SK-N-SH (cell line): ENCODE measurements at regions not wholly inside any gene's neighbourhood (a gene's known extent, or its start where the extent isn't known, plus 50 kb on each side); places are given as distances from the start of the nearest gene placed in this dataset.

Experiments used
- CTCF ChIA-PET: fragments of 300-600, 350-600 bp; formaldehyde crosslinking; extraction: SDS; loops from one replicate; lab custom pipeline; 2021; lab: Yijun Ruan, JAX
- POLR2A ChIA-PET: fragments of 350-600 bp; sonication (Branson Sonifier 250); formaldehyde crosslinking; extraction: SDS; loops from one replicate; lab custom pipeline; 2020; ENCODE audit warnings: antibody characterized with exemption, inconsistent platforms; lab: Yijun Ruan, JAX
- DNase-seq: peaks from one replicate; pipeline ENCODE4 v3.0.0; 2012
- H2AFZ ChIP-seq: fragments of 200-600 bp; sonication (generic); 2 replicates; pipeline ENCODE4 v1.8.1; 2016; ENCODE audit warnings: antibody characterized with exemption, mild to moderate bottlenecking, low read depth
- H3F3A ChIP-seq: fragments of 200-600 bp; sonication (generic); replicated peaks from 2 replicates; pipeline ENCODE3; 2016; ENCODE audit warnings: antibody characterized with exemption, mild to moderate bottlenecking; ENCODE audit not compliant: insufficient read depth
- H3K27ac ChIP-seq, 2 experiments: fragments of 200-500 bp in 1 of 2; fragments of 200-600 bp in 1 of 2; sonication (Bioruptor generic) in 1 of 2; sonication (generic), shearing (Covaris generic) in 1 of 2; 2 replicates each; pipeline versions ENCODE4 v1.5.1 to v1.6.1; 2014 to 2016; ENCODE audit warnings: low read depth in 2 of 2, inconsistent platforms in 1 of 2, low read length in 1 of 2, mild to moderate bottlenecking in 1 of 2, mixed read lengths in 1 of 2
- H3K27me3 ChIP-seq: fragments of 200-600 bp; sonication (generic), shearing (Covaris generic); 2 replicates; pipeline ENCODE4 v1.6.1; 2016; ENCODE audit warnings: mixed run types; ENCODE audit not compliant: insufficient read depth
- H3K36me3 ChIP-seq, 2 experiments: fragments of 200-500 bp in 1 of 2; fragments of 200-600 bp in 1 of 2; sonication (Bioruptor generic) in 1 of 2; sonication (generic) in 1 of 2; replicated peaks in 1 of 2; 2 replicates each; pipeline versions ENCODE3 to v1.5.1; 2014 to 2016; ENCODE audit warnings: low read length in 1 of 2, mild to moderate bottlenecking in 1 of 2; ENCODE audit not compliant: insufficient read depth in 2 of 2, control insufficient read depth in 1 of 2
- H3K4me1 ChIP-seq, 2 experiments: fragments of 200-500 bp in 1 of 2; fragments of 200-600 bp in 1 of 2; sonication (Bioruptor generic) in 1 of 2; sonication (generic), shearing (Covaris generic) in 1 of 2; 2 replicates each; pipeline versions ENCODE4 v1.5.1 to v1.6.1; 2014 to 2016; ENCODE audit warnings: low read depth in 1 of 2, low read length in 1 of 2, mixed run types in 1 of 2; ENCODE audit not compliant: insufficient read depth in 2 of 2, control insufficient read depth in 1 of 2
- H3K4me2 ChIP-seq: fragments of 200-600 bp; sonication (generic), shearing (Covaris generic); 2 replicates; pipeline ENCODE4 v1.6.1; 2017; ENCODE audit warnings: mixed run types
- H3K4me3 ChIP-seq, 2 experiments: fragments of 200-500 bp in 1 of 2; fragments of 200-600 bp in 1 of 2; sonication (Bioruptor generic) in 1 of 2; sonication (generic), shearing (Covaris generic) in 1 of 2; 2 replicates each; pipeline versions ENCODE4 v1.5.1 to v1.8.1; 2014 to 2016; ENCODE audit warnings: low read depth in 2 of 2, inconsistent platforms in 1 of 2, low read length in 1 of 2, mild to moderate bottlenecking in 1 of 2, mixed read lengths in 1 of 2, moderate library complexity in 1 of 2
- H3K79me2 ChIP-seq: fragments of 200-600 bp; sonication (generic); 2 replicates; pipeline ENCODE4 v1.8.1; 2017; ENCODE audit warnings: mild to moderate bottlenecking; ENCODE audit not compliant: insufficient read depth
- H3K9ac ChIP-seq: fragments of 200-600 bp; sonication (generic); 2 replicates; pipeline ENCODE4 v1.6.1; 2017; ENCODE audit warnings: mixed run types
- H3K9me2 ChIP-seq: fragments of 200-600 bp; sonication (generic); 2 replicates; pipeline ENCODE4 v1.6.1; 2017; ENCODE audit warnings: mixed run types
- H3K9me3 ChIP-seq: fragments of 200-600 bp; sonication (generic); 2 replicates; pipeline ENCODE4 v1.6.1; 2017; ENCODE audit warnings: mixed run types, mild to moderate bottlenecking, moderate library complexity
- H4K20me1 ChIP-seq: fragments of 200-600 bp; sonication (generic); 2 replicates; pipeline ENCODE4 v1.6.1; 2017; ENCODE audit warnings: mild to moderate bottlenecking, mixed run types; ENCODE audit not compliant: insufficient read depth
- CHD2 ChIP-seq: fragments of 150-350 bp; IDR thresholded peaks from 2 replicates; pipeline ENCODE4 v1.6.1; 2018; ENCODE audit warnings: low read length; ENCODE audit not compliant: partially characterized antibody
- EP300 ChIP-seq, 2 experiments: IDR thresholded peaks; 2 replicates each; pipeline versions ENCODE4 v1.4.0 to v1.6.1; 2012; ENCODE audit warnings: borderline replicate concordance in 1 of 2, low read depth in 1 of 2, low read length in 1 of 2
- EZH2phosphoT487 ChIP-seq: fragments of 200-600 bp; sonication (generic); IDR thresholded peaks from 2 replicates; pipeline ENCODE4 v1.6.1; 2017; ENCODE audit warnings: low read depth, mixed run types, mild to moderate bottlenecking, antibody characterized with exemption, moderate library complexity, borderline replicate concordance
- FOSL2 ChIP-seq: IDR thresholded peaks from 2 replicates; pipeline ENCODE4 v1.4.0; 2012; ENCODE audit warnings: low read depth, mild to moderate bottlenecking, moderate library complexity, borderline replicate concordance
- FOXJ3 ChIP-seq: sonication (generic); formaldehyde crosslinking; IDR thresholded peaks from 2 replicates; pipeline ENCODE4 v1.5.1; 2020; ENCODE audit warnings: mild to moderate bottlenecking, missing genetic modification reagents
- FOXM1 ChIP-seq: IDR thresholded peaks from 2 replicates; pipeline ENCODE4 v1.4.0; 2012; ENCODE audit warnings: low read depth, mild to moderate bottlenecking
- GABPA ChIP-seq: IDR thresholded peaks from 2 replicates; pipeline ENCODE4 v1.4.0; 2012; ENCODE audit warnings: low read depth, mild to moderate bottlenecking
- GATA2 ChIP-seq: sonication (generic); formaldehyde crosslinking; IDR thresholded peaks from 2 replicates; pipeline ENCODE4 v1.5.0; 2020; ENCODE audit warnings: mild to moderate bottlenecking, missing genetic modification reagents
- MEF2A ChIP-seq: IDR thresholded peaks from 2 replicates; pipeline ENCODE4 v1.4.0; 2012; ENCODE audit warnings: low read depth, borderline replicate concordance
- NFIC ChIP-seq: IDR thresholded peaks from 2 replicates; pipeline ENCODE4 v1.4.0; 2012; ENCODE audit warnings: borderline replicate concordance
- POLR2AphosphoS5 ChIP-seq: IDR thresholded peaks from 2 replicates; pipeline ENCODE4 v1.6.1; 2012; ENCODE audit warnings: low read depth, low read length
- RAD21 ChIP-seq: IDR thresholded peaks from 2 replicates; pipeline ENCODE4 v1.6.1; 2012; ENCODE audit warnings: mild to moderate bottlenecking, low read length
- RCOR1 ChIP-seq: fragments of 150-350 bp; IDR thresholded peaks from 2 replicates; pipeline ENCODE4 v1.6.1; 2017; ENCODE audit warnings: antibody characterized with exemption, low read length
- RFX5 ChIP-seq: IDR thresholded peaks from 2 replicates; pipeline ENCODE4 v1.6.1; 2012; ENCODE audit warnings: mild to moderate bottlenecking, improper control_type of control experiment, low read length
- RXRA ChIP-seq: IDR thresholded peaks from 2 replicates; pipeline ENCODE4 v1.4.0; 2012; ENCODE audit warnings: low read depth, mild to moderate bottlenecking, borderline replicate concordance
- SIN3A ChIP-seq: IDR thresholded peaks from 2 replicates; pipeline ENCODE4 v1.6.1; 2012; ENCODE audit warnings: low read depth, mild to moderate bottlenecking, low read length, moderate library complexity, borderline replicate concordance
- WGBS: methylation state at CpG from one replicate; pipeline ENCODE4 v1.1.6; 2017; ENCODE audit warnings: low lambda C conversion rate; 5-methylcytosine and 5-hydroxymethylcytosine counted together
- TF ChIP-seq, protein P1 (sequence below): fragments of 150-350 bp; IDR thresholded peaks from 2 replicates; pipeline ENCODE4 v1.6.1; 2016; ENCODE audit warnings: mild to moderate bottlenecking, low read depth, low read length
- TF ChIP-seq, protein P2 (sequence below): fragments of 200-600 bp; sonication (generic); IDR thresholded peaks from 2 replicates; pipeline ENCODE4 v1.6.1; 2017; ENCODE audit warnings: antibody characterized with exemption, mild to moderate bottlenecking, moderate library complexity
- TF ChIP-seq, protein P3 (sequence below): IDR thresholded peaks from 2 replicates; pipeline ENCODE4 v1.4.0; 2012; ENCODE audit warnings: low read depth, borderline replicate concordance
- TF ChIP-seq, protein P4 (sequence below): IDR thresholded peaks from 2 replicates; pipeline ENCODE4 v1.4.0; 2012; ENCODE audit warnings: low read depth, borderline replicate concordance
- TF ChIP-seq, protein P5 (sequence below): IDR thresholded peaks from 2 replicates; pipeline ENCODE4; 2012

DNA sequence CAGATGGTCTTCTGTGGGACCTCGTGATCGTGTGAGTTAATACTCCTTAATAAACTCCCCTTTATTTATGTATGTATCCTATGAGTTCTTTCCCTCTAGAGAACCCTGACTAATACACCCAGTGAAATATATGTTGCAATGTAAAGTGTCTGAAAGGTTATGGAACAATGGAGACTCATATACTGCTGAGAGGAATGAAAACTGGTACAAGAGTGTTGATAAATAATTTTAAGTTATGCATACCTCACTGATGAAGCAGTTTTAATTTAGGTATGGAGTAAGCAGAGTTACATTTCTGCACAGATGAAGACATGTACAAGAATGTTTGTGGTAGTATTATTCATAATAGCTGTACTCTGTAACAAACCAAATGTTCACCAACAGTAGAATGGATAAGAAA lies 438.3 kb downstream of the TAF11L14 start:
- no peaks in the 10 kb centered on the region for H3K9me2 ChIP-seq
- TF ChIP-seq RCOR1 (no peak), SIN3A (no peak), EZH2phosphoT487 (no peak), POLR2AphosphoS5 (no peak), EP300 (IDR thresholded peaks at IDR 0.05; ENCODE audit: borderline replicate concordance in 1 of 2, low read depth in 1 of 2, low read length in 1 of 2) (no peak), FOXJ3 (CRISPR knock-in tag) (no peak), RXRA (no peak), NFIC (no peak), GABPA (no peak), GATA2 (CRISPR knock-in tag) (no peak), RAD21 (no peak), RFX5 (no peak)
- TF ChIP-seq, protein P1, sequence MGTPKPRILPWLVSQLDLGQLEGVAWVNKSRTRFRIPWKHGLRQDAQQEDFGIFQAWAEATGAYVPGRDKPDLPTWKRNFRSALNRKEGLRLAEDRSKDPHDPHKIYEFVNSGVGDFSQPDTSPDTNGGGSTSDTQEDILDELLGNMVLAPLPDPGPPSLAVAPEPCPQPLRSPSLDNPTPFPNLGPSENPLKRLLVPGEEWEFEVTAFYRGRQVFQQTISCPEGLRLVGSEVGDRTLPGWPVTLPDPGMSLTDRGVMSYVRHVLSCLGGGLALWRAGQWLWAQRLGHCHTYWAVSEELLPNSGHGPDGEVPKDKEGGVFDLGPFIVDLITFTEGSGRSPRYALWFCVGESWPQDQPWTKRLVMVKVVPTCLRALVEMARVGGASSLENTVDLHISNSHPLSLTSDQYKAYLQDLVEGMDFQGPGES, result no peak
- TF ChIP-seq, protein P2, sequence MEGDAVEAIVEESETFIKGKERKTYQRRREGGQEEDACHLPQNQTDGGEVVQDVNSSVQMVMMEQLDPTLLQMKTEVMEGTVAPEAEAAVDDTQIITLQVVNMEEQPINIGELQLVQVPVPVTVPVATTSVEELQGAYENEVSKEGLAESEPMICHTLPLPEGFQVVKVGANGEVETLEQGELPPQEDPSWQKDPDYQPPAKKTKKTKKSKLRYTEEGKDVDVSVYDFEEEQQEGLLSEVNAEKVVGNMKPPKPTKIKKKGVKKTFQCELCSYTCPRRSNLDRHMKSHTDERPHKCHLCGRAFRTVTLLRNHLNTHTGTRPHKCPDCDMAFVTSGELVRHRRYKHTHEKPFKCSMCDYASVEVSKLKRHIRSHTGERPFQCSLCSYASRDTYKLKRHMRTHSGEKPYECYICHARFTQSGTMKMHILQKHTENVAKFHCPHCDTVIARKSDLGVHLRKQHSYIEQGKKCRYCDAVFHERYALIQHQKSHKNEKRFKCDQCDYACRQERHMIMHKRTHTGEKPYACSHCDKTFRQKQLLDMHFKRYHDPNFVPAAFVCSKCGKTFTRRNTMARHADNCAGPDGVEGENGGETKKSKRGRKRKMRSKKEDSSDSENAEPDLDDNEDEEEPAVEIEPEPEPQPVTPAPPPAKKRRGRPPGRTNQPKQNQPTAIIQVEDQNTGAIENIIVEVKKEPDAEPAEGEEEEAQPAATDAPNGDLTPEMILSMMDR, result no peak
- H3K9me3 ChIP-seq, result no peaks in the 10 kb centered on the region
- DNase-seq, result no peak
- no peaks in the 10 kb centered on the region for H3K79me2 ChIP-seq
- H3K4me1 ChIP-seq, result no peaks in the 10 kb centered on the region
- POLR2A ChIA-PET, result no interaction called here
- no peak overlapping the region for H3K9ac ChIP-seq
- WGBS, result 20% methylated on average over 2 of the region's 2 CpGs
- H3F3A ChIP-seq, result no peaks in the 10 kb centered on the region
- no peak overlapping the region for H3K27ac ChIP-seq
- H3K36me3 ChIP-seq, result no peaks in the 10 kb centered on the region
- H4K20me1 ChIP-seq, result no peaks in the 10 kb centered on the region
- no peak overlapping the region for H3K4me2 ChIP-seq
- no peak overlapping the region for H3K4me3 ChIP-seq
- CTCF ChIA-PET, result no interaction called here
- H2AFZ ChIP-seq, result no peak overlapping the region
- H3K27me3 ChIP-seq, result no peaks in the 10 kb centered on the region

DNA sequence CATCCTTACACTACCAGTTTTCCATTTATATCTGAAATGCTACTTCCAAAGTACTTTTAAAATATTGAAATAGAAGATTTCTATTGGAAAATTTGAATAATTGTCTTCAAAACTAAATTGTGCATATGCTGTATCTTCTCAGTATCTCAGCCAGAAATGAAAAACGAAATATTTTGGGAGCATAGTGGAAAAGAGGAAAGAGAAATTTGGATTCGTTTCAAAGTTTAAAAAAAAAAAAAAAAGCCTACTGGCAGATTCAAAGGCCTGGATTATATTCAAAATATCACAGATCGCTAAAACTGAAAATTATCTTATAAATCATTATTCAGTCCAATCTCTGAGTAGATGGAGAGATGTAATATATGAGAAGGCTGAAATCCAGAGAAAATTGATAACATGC lies 440.7 kb downstream of the TAF11L14 start:
- Histone ChIP-seq H4K20me1 (no peaks in the 10 kb centered on the region), H3K4me2 (no peak overlapping the region), H2AFZ (no peak overlapping the region), H3K4me3 (no peak overlapping the region), H3K79me2 (no peaks in the 10 kb centered on the region), H3K9me2 (no peaks in the 10 kb centered on the region), H3K9ac (no peak overlapping the region), H3K9me3 (no peaks in the 10 kb centered on the region), H3K4me1 (no peaks in the 10 kb centered on the region), H3K27ac (no peak overlapping the region), H3K36me3 (no peaks in the 10 kb centered on the region), H3F3A (no peaks in the 10 kb centered on the region), H3K27me3 (no peaks in the 10 kb centered on the region)
- no peak for DNase-seq
- WGBS, result 3% methylated on average over 3 of the region's 3 CpGs
- POLR2A ChIA-PET, result no interaction called here
- CTCF ChIA-PET, result no interaction called here
- TF ChIP-seq GATA2 (CRISPR knock-in tag), result no peak
- TF ChIP-seq POLR2AphosphoS5, result no peak
- TF ChIP-seq FOSL2, result no peak
- TF ChIP-seq CHD2, result no peak
- no peak for TF ChIP-seq FOXM1
- TF ChIP-seq, protein P3, sequence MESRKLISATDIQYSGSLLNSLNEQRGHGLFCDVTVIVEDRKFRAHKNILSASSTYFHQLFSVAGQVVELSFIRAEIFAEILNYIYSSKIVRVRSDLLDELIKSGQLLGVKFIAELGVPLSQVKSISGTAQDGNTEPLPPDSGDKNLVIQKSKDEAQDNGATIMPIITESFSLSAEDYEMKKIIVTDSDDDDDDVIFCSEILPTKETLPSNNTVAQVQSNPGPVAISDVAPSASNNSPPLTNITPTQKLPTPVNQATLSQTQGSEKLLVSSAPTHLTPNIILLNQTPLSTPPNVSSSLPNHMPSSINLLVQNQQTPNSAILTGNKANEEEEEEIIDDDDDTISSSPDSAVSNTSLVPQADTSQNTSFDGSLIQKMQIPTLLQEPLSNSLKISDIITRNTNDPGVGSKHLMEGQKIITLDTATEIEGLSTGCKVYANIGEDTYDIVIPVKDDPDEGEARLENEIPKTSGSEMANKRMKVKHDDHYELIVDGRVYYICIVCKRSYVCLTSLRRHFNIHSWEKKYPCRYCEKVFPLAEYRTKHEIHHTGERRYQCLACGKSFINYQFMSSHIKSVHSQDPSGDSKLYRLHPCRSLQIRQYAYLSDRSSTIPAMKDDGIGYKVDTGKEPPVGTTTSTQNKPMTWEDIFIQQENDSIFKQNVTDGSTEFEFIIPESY, result no peak
- TF ChIP-seq GABPA, result no peak
- no peak for TF ChIP-seq NFIC
- TF ChIP-seq, protein P4, sequence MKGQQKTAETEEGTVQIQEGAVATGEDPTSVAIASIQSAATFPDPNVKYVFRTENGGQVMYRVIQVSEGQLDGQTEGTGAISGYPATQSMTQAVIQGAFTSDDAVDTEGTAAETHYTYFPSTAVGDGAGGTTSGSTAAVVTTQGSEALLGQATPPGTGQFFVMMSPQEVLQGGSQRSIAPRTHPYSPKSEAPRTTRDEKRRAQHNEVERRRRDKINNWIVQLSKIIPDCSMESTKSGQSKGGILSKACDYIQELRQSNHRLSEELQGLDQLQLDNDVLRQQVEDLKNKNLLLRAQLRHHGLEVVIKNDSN, result no peak
- TF ChIP-seq EP300 (IDR thresholded peaks at IDR 0.05; ENCODE audit: borderline replicate concordance in 1 of 2, low read depth in 1 of 2, low read length in 1 of 2), result no peak
- TF ChIP-seq, protein P5, sequence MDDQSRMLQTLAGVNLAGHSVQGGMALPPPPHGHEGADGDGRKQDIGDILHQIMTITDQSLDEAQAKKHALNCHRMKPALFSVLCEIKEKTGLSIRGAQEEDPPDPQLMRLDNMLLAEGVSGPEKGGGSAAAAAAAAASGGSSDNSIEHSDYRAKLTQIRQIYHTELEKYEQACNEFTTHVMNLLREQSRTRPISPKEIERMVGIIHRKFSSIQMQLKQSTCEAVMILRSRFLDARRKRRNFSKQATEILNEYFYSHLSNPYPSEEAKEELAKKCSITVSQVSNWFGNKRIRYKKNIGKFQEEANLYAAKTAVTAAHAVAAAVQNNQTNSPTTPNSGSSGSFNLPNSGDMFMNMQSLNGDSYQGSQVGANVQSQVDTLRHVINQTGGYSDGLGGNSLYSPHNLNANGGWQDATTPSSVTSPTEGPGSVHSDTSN, result no peak
- TF ChIP-seq SIN3A, result no peak
- no peak for TF ChIP-seq MEF2A
